B cell (primary cell): ENCODE measurements at regions not wholly inside any gene's neighbourhood (a gene's known extent, or its start where the extent isn't known, plus 50 kb on each side); places are given as distances from the start of the nearest gene placed in this dataset.

Experiments
- ATAC-seq: fragments of 200-7000 bp; cut with Tn5 transposase; one replicate; pipeline ENCODE4 v1.10.0; 2021; ENCODE audit warnings: low read depth, mild to moderate bottlenecking, moderate number of reproducible peaks, moderate library complexity
- CTCF ChIA-PET: fragments of 350-600 bp; sonication (Branson Sonifier 250); formaldehyde crosslinking; loops from one replicate; lab custom pipeline; 2021; ENCODE audit warnings: antibody characterized with exemption, inconsistent platforms; lab: Charles Lee
- POLR2A ChIA-PET: fragments of 350-600 bp; sonication (Branson Sonifier 250); formaldehyde crosslinking; loops from one replicate; lab custom pipeline; 2021; ENCODE audit warnings: antibody characterized with exemption; lab: Charles Lee
- DNase-seq: peaks from one replicate; pipeline ENCODE4 v3.0.0; 2013
- H2AFZ ChIP-seq: 2 replicates; pipeline ENCODE4 v1.6.1; 2012; ENCODE audit warnings: mild to moderate bottlenecking, low read depth, low read length; ENCODE audit not compliant: insufficient read depth, poor library complexity, severe bottlenecking
- H3K27ac ChIP-seq, 2 donors: 1 replicate in 1 of 2; 2 replicates in 1 of 2; pipeline ENCODE4 v1.5.1; 2012 to 2013; ENCODE audit warnings: low read length in 2 of 2, mild to moderate bottlenecking in 2 of 2, moderate library complexity in 1 of 2
- H3K27me3 ChIP-seq, 4 experiments: fragments of 200-600 bp in 1 of 4; sonication (generic) in 1 of 4; replicated peaks in 1 of 4; 1 replicate in 2 of 4; 2 replicates in 2 of 4; pipeline versions ENCODE4 v1.6.1 to v1.7.0; 2013 to 2016; ENCODE audit warnings: low read length in 3 of 4, mild to moderate bottlenecking in 2 of 4, mixed read lengths in 1 of 4, moderate library complexity in 1 of 4; ENCODE audit not compliant: insufficient read depth in 4 of 4, control insufficient read depth in 3 of 4; ENCODE audit errors: control extremely low read depth in 1 of 4
- H3K36me3 ChIP-seq, 2 experiments: replicated peaks in 1 of 2; 1 replicate in 1 of 2; 2 replicates in 1 of 2; pipeline versions ENCODE4 v1.6.1 to v1.7.1; 2013; ENCODE audit warnings: low read length in 1 of 2; ENCODE audit not compliant: insufficient read depth in 2 of 2, control insufficient read depth in 1 of 2; ENCODE audit errors: control extremely low read depth in 1 of 2, extremely low read depth in 1 of 2
- H3K4me1 ChIP-seq, 2 donors: fragments of 200-600 bp in 1 of 2; sonication (generic) in 1 of 2; 1 replicate in 1 of 2; 2 replicates in 1 of 2; pipeline versions ENCODE4 v1.5.1 to v1.6.1; 2013 to 2017; ENCODE audit warnings: low read length in 2 of 2; ENCODE audit not compliant: control insufficient read depth in 2 of 2, insufficient read depth in 2 of 2
- H3K4me2 ChIP-seq: replicated peaks from 2 replicates; pipeline ENCODE3; 2012; ENCODE audit warnings: mild to moderate bottlenecking, low read depth, low read length; ENCODE audit not compliant: poor library complexity, severe bottlenecking
- H3K4me3 ChIP-seq, 5 experiments: fragments of 200-600 bp in 1 of 5; sonication (generic) in 1 of 5; 1 replicate in 3 of 5; 2 replicates in 2 of 5; pipeline versions ENCODE4 v1.5.1 to v1.7.0; 2011 to 2016; ENCODE audit warnings: low read length in 4 of 5, mild to moderate bottlenecking in 4 of 5, low read depth in 2 of 5, control low read depth in 1 of 5, moderate library complexity in 1 of 5; ENCODE audit not compliant: insufficient read depth in 1 of 5; ENCODE audit errors: control extremely low read depth in 1 of 5, extremely low read depth in 1 of 5
- H3K79me2 ChIP-seq: fragments of 200-600 bp; sonication (generic); one replicate; pipeline ENCODE4 v1.6.0; 2016; ENCODE audit warnings: low read length; ENCODE audit not compliant: control insufficient read depth, insufficient read depth
- H3K9ac ChIP-seq: fragments of 200-600 bp; sonication (generic); 2 replicates; pipeline ENCODE4 v1.6.1; 2017; ENCODE audit warnings: mild to moderate bottlenecking, low read length, moderate library complexity
- H3K9me3 ChIP-seq, 3 donors: one replicate each; pipeline versions ENCODE4 v1.6.1 to v1.7.1; 2013; ENCODE audit warnings: low read length in 2 of 3; ENCODE audit not compliant: control insufficient read depth in 2 of 3, insufficient read depth in 1 of 3; ENCODE audit errors: control extremely low read depth in 1 of 3
- H4K20me1 ChIP-seq: 2 replicates; pipeline ENCODE4 v1.6.0; 2012; ENCODE audit warnings: mild to moderate bottlenecking, low read length; ENCODE audit not compliant: insufficient read depth, control insufficient read depth, poor library complexity, severe bottlenecking
- H3K27ac Mint-ChIP-seq: one replicate; pipeline ENCODE4 v1.8.0; 2021; ENCODE audit warnings: mixed read lengths
- H3K27me3 Mint-ChIP-seq: one replicate; pipeline ENCODE4 v1.8.0; 2021; ENCODE audit warnings: mixed read lengths
- H3K4me1 Mint-ChIP-seq: one replicate; pipeline ENCODE4 v1.8.0; 2021; ENCODE audit warnings: mixed read lengths
- H3K4me3 Mint-ChIP-seq: one replicate; pipeline ENCODE4 v1.8.0; 2021; ENCODE audit warnings: mixed read lengths
- H3K9me3 Mint-ChIP-seq: one replicate; pipeline ENCODE4 v1.8.0; 2022; ENCODE audit warnings: mixed read lengths; ENCODE audit not compliant: insufficient read depth
- CTCF ChIP-seq: fragments of 200-600 bp; IDR thresholded peaks from one replicate; pipeline ENCODE4 v1.8.0; 2022; ENCODE audit warnings: antibody characterized with exemption, mild to moderate bottlenecking
- EZH2 ChIP-seq: IDR thresholded peaks from 2 replicates; pipeline ENCODE4 v1.6.1; 2012; ENCODE audit warnings: borderline replicate concordance, low read depth, mild to moderate bottlenecking, moderate library complexity, low read length; ENCODE audit not compliant: insufficient read depth, poor library complexity, severe bottlenecking
- WGBS: methylation state at CpG from one replicate; pipeline ENCODE4 v1.1.5; 2013; ENCODE audit warnings: missing lambda C conversion rate; ENCODE audit not compliant: insufficient coverage; 5-methylcytosine and 5-hydroxymethylcytosine counted together
- intact Hi-C: fragments of 100-400 bp; cut with micrococcal nuclease; formaldehyde crosslinking; loops from one replicate; pipeline ENCODE4 v1.10.0; 2022

GRCh38 chr20:22320245-22320915 is 264.0 kb downstream of the FOXA2 start:
- no peak for DNase-seq
- H3K36me3 ChIP-seq: no peaks in the 10 kb centered on the region
- H3K4me1 Mint-ChIP-seq: no peaks in the 10 kb centered on the region
- intact Hi-C loops: no loop called here
- WGBS: 84% methylated on average over 2 of the region's 3 CpGs
- no peaks in the 10 kb centered on the region for H3K9me3 Mint-ChIP-seq
- H3K9me3 ChIP-seq: no peaks in the 10 kb centered on the region
- H3K27ac Mint-ChIP-seq: no peak overlapping the region
- no peak overlapping the region for H3K4me2 ChIP-seq
- H3K27ac ChIP-seq: no peak overlapping the region
- no peaks in the 10 kb centered on the region for H4K20me1 ChIP-seq
- TF ChIP-seq CTCF: no peak
- TF ChIP-seq EZH2: no peak
- H3K79me2 ChIP-seq: no peaks in the 10 kb centered on the region
- H3K27me3 Mint-ChIP-seq: peaks cover 9% of the 10 kb centered on the region
- H3K9ac ChIP-seq: no peak overlapping the region
- no peak overlapping the region for H3K4me3 ChIP-seq
- no peaks in the 10 kb centered on the region for H3K27me3 ChIP-seq
- no peak overlapping the region for H2AFZ ChIP-seq
- ChIA-PET POLR2A (no interaction called here), CTCF (no interaction called here)
- H3K4me3 Mint-ChIP-seq: no peak overlapping the region
- H3K4me1 ChIP-seq: no peaks in the 10 kb centered on the region
- ATAC-seq: no peak

GRCh38 chr20:22315771-22316170 is 268.6 kb downstream of the FOXA2 start:
- H3K4me2 ChIP-seq: no peak overlapping the region
- H2AFZ ChIP-seq: no peak overlapping the region
- Mint-ChIP-seq H3K27ac (no peak overlapping the region), H3K9me3 (no peaks in the 10 kb centered on the region), H3K27me3 (peaks cover 9% of the 10 kb centered on the region), H3K4me3 (no peak overlapping the region), H3K4me1 (no peaks in the 10 kb centered on the region)
- H3K36me3 ChIP-seq: no peaks in the 10 kb centered on the region
- ATAC-seq (no peak), DNase-seq (no peak)
- CTCF ChIA-PET: no interaction called here
- 67% methylated on average over 4 of the region's 5 CpGs for WGBS
- no peaks in the 10 kb centered on the region for H4K20me1 ChIP-seq
- no peak overlapping the region for H3K4me3 ChIP-seq
- TF ChIP-seq EZH2 (no peak), CTCF (no peak)
- no peak overlapping the region for H3K27ac ChIP-seq
- H3K9ac ChIP-seq: no peak overlapping the region
- intact Hi-C loops: no loop called here
- H3K27me3 ChIP-seq: no peaks in the 10 kb centered on the region
- H3K4me1 ChIP-seq: no peaks in the 10 kb centered on the region
- POLR2A ChIA-PET: no interaction called here
- H3K79me2 ChIP-seq: no peaks in the 10 kb centered on the region
- no peaks in the 10 kb centered on the region for H3K9me3 ChIP-seq
